Type B pancreatic cell (in vitro differentiated cells): ENCODE measurements at regions not wholly inside any gene's neighbourhood (a gene's known extent, or its start where the extent isn't known, plus 50 kb on each side); places are given as distances from the start of the nearest gene placed in this dataset.

Experiments
- DNase-seq: peaks from one replicate; pipeline ENCODE4 v3.0.0; 2021; ENCODE audit warnings: mixed read lengths; ENCODE audit not compliant: unreplicated experiment; ENCODE audit errors: extremely low spot score
- H3K27ac Mint-ChIP-seq: 2 replicates; pipeline ENCODE4 v1.8.0; 2021; ENCODE audit warnings: mild to moderate bottlenecking, mixed read lengths
- H3K27me3 Mint-ChIP-seq: 2 replicates; pipeline ENCODE4 v1.8.0; 2021; ENCODE audit warnings: mixed read lengths
- H3K36me3 Mint-ChIP-seq: 2 replicates; pipeline ENCODE4 v1.8.0; 2021; ENCODE audit warnings: mixed read lengths
- H3K4me1 Mint-ChIP-seq: one replicate; pipeline ENCODE4 v1.8.0; 2021; ENCODE audit warnings: mixed read lengths; ENCODE audit not compliant: unreplicated experiment
- H3K4me3 Mint-ChIP-seq: 2 replicates; pipeline ENCODE4 v1.8.0; 2021; ENCODE audit warnings: mild to moderate bottlenecking, mixed read lengths
- H3K9me3 Mint-ChIP-seq: 2 replicates; pipeline ENCODE4 v1.8.0; 2021; ENCODE audit warnings: mixed read lengths
- CTCF ChIP-seq: fragments of 200-600 bp; sonication (generic); conservative IDR thresholded peaks from 2 replicates; pipeline ENCODE4 v1.5.0; 2021; ENCODE audit warnings: antibody characterized with exemption, mild to moderate bottlenecking

DNA sequence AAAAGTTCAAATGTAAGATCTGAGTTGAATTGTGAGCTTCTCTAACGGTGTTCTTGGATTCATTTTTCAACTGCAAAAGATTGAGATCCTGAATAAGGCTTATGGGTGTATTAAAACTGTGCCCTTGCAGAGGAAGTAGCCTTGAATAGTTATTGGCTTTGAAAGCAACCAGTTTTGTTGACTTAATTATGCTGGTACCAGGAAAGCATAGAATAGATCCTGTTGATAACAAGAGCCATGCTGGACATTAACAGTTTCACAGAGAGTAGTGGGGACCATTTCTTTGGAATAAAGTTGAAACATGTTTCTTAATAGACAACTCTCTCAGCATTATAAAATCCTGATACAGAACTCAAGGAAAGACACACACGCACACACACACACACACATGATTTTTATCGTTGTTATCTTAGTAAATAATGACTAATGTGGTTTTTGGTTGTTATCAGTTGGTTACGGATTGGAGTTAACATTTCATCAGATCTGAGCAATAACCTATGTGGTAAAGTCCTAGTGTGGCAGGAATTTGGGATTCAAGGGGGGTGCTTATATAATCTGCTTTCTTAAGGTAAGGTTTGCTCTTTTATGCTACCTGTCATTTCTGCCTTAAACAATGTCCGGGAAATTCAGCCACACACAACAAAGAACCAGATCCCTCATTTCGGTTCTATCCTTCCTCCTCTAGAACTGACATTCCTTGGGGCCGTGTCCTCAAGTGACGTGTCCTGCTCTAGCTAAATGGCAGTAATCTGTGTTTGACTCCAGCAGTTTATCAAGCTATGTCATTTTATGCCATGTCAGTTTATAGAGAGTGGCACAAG, 330.9 kb downstream of the CHRM3 start:
- Mint-ChIP-seq H3K27me3 (peaks cover 41% of the 10 kb centered on the region), H3K36me3 (no peaks in the 10 kb centered on the region), H3K9me3 (no peaks in the 10 kb centered on the region), H3K4me3 (no peak overlapping the region), H3K4me1 (no peaks in the 10 kb centered on the region), H3K27ac (no peak overlapping the region)
- TF ChIP-seq CTCF = no peak
- no peak for DNase-seq

DNA sequence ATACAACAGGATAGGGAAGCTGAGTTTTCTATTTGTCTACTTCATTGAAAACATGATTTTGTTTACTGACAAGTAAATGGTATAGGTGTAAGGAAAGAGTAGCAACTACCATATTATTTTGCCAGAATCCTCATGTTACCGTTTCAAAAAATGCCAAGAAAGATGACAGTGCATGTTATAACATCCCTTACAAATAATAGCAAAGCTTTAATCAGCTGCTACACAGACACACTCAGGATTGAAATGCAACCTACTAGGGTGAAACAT, 331.5 kb downstream of the CHRM3 start:
- DNase-seq = no peak
- H3K36me3 Mint-ChIP-seq = no peaks in the 10 kb centered on the region
- H3K4me1 Mint-ChIP-seq = no peaks in the 10 kb centered on the region
- H3K9me3 Mint-ChIP-seq = no peaks in the 10 kb centered on the region
- no peak overlapping the region for H3K4me3 Mint-ChIP-seq
- TF ChIP-seq CTCF = no peak
- no peak overlapping the region for H3K27ac Mint-ChIP-seq
- H3K27me3 Mint-ChIP-seq = peaks cover 39% of the 10 kb centered on the region

DNA sequence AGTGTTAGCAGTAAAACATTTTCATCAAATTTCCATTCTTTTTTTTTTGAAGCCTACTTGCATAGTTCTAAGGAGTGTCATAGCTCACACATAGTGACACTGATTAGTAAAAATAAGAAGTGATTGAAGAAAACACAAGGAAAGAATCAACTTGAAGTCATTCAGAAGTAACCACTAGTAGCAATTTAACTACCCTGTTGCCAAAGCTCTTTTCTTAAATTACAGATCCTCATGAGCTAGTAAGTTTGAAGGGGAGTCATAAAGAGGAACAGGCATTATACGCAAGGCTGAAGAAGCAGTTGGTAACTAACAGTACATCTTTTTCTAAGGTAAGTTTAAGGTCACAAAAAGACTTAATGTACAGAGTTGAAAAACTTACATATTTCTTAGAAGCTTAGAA, 332.2 kb downstream of the CHRM3 start:
- H3K27ac Mint-ChIP-seq = no peak overlapping the region
- no peak for TF ChIP-seq CTCF
- H3K27me3 Mint-ChIP-seq = peaks cover 35% of the 10 kb centered on the region
- no peak overlapping the region for H3K4me3 Mint-ChIP-seq
- H3K4me1 Mint-ChIP-seq = no peaks in the 10 kb centered on the region
- H3K36me3 Mint-ChIP-seq = no peaks in the 10 kb centered on the region
- H3K9me3 Mint-ChIP-seq = no peaks in the 10 kb centered on the region
- DNase-seq = no peak

DNA sequence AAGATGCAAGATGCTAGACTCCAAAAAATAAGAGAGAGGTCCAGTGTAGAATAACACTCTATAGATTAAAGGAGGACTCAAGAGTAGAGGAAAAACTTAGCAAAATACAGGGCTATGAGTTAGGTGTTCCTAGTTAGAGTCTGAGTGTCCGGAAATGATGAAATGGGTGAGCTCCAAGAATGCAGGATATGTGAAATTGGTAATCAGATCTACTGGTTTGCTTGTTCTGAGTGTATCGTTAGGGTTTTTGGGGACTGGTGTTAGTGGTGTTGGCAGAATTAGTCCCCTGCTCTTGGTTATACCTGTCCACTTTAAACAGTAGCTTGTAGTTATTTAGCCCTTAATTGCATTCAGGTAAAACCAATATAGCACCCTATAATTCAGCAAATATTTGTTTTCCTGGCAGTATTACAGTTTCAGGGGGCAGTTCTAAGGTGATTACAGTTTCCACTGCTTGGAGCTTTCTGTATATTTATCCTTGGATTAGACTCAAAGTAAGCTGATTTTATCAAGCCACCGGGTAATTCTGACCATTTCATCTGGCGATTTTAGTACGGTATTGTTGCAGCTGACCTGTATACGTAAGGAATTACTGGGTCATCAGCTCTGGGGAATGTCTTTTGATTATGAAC, 332.7 kb downstream of the CHRM3 start:
- Mint-ChIP-seq H3K27ac (no peak overlapping the region), H3K9me3 (no peaks in the 10 kb centered on the region), H3K27me3 (peaks cover 33% of the 10 kb centered on the region), H3K36me3 (no peaks in the 10 kb centered on the region), H3K4me3 (no peak overlapping the region), H3K4me1 (no peaks in the 10 kb centered on the region)
- no peak for TF ChIP-seq CTCF
- DNase-seq = no peak

DNA sequence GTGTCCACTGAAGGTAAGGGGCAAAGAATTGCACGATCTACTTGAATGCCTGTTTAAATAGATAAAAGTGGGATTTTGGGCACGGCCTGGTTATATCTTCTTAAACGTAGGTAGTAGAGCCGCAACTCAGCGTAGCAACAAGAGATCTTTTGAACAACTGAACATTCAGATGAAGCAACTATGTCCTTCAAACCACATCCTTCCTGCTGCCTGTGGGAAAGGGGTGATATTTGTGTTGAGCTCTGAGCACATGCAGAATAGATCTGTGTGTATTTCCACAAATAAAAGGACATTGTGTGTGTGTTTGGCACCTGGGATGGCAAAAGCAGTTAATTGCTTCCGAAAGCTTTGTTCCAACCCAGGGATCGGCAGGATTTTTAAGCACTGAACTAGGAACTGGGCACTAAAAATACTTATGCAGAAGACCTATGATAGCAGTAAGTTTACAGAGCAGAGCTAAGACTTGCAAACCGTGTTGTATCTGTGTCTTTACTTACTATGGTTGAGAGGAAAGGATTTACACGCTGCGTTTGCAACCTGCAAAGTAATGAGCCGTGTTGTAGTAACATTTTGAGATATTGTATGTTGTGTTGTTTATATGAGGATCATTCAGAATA, 333.4 kb downstream of the CHRM3 start:
- DNase-seq = no peak
- no peaks in the 10 kb centered on the region for H3K9me3 Mint-ChIP-seq
- TF ChIP-seq CTCF = no peak
- no peak overlapping the region for H3K27ac Mint-ChIP-seq
- no peaks in the 10 kb centered on the region for H3K4me1 Mint-ChIP-seq
- H3K4me3 Mint-ChIP-seq = no peak overlapping the region
- no peaks in the 10 kb centered on the region for H3K36me3 Mint-ChIP-seq
- H3K27me3 Mint-ChIP-seq = peaks cover 36% of the 10 kb centered on the region
